Adipocyte (in vitro differentiated cells): ENCODE measurements at regions not wholly inside any gene's neighbourhood (a gene's known extent, or its start where the extent isn't known, plus 50 kb on each side); places are given as distances from the start of the nearest gene placed in this dataset.

Experiments
- DNase-seq: peaks from one replicate; pipeline ENCODE4 v3.0.0-alpha.2; 2015; ENCODE audit warnings: low read depth
- H3K27me3 ChIP-seq: replicated peaks from 2 replicates; pipeline ENCODE4 v1.7.0; 2013; ENCODE audit warnings: mild to moderate bottlenecking, low read length, moderate library complexity; ENCODE audit not compliant: control insufficient read depth, insufficient read depth
- H3K36me3 ChIP-seq: 2 replicates; pipeline ENCODE4 v1.7.0; 2013; ENCODE audit warnings: low read length, mild to moderate bottlenecking, moderate library complexity; ENCODE audit not compliant: control insufficient read depth, insufficient read depth, severe bottlenecking
- H3K4me1 ChIP-seq: 2 replicates; pipeline ENCODE4 v1.7.0; 2013; ENCODE audit warnings: mild to moderate bottlenecking, low read length, moderate library complexity; ENCODE audit not compliant: control insufficient read depth, insufficient read depth
- H3K4me3 ChIP-seq: 2 replicates; pipeline ENCODE4 v1.7.0; 2013; ENCODE audit warnings: mild to moderate bottlenecking, low read length, moderate library complexity
- H3K9ac ChIP-seq: 2 replicates; pipeline ENCODE4 v1.7.0; 2013; ENCODE audit warnings: mild to moderate bottlenecking, low read length, moderate library complexity
- H3K9me3 ChIP-seq: 2 replicates; pipeline ENCODE4 v1.7.0; 2013; ENCODE audit warnings: mild to moderate bottlenecking, low read length, moderate library complexity; ENCODE audit not compliant: control insufficient read depth

DNA sequence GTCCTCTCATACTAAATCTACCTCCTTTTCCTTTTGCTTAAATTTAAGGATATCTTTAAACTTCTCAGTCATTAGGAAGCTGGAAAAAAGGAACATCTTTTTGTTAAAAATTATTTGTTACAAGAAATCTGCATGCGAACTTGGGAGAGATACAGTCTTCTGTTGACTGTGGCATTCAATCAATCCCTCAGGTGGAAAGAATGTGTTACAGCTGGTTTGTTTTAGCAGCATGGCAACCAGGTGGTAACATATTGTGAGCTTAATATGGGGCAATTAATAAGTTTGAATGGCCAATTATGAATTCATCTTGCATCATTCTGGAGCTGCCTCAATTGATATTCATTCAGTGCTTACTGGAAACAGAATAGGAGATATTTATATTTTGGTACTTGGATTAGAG lies 135.0 kb downstream of the GC start:
- Histone ChIP-seq H3K36me3 (no peaks in the 10 kb centered on the region), H3K9me3 (no peaks in the 10 kb centered on the region), H3K27me3 (no peaks in the 10 kb centered on the region), H3K4me1 (no peaks in the 10 kb centered on the region), H3K4me3 (no peak overlapping the region), H3K9ac (no peak overlapping the region)
- DNase-seq = no peak

DNA sequence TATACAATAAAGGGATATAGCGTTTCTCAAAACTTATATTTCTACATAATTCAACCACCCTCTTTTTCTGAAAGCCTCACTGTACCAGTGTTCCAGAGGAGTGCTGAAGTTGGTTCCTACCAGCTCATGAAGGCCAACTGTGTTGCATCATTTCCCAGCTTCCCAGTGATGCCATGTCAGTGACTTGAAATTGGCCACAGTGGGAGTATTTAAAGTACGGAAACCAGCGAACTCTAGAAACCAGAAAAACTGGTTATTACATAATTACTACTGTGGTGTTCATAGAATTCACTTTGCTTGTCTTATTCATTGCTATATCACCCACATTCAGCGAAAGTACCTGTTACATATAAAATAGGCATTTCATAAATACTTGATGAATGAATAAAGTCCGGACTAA lies 135.4 kb downstream of the GC start:
- Histone ChIP-seq H3K4me1 (no peaks in the 10 kb centered on the region), H3K9ac (no peak overlapping the region), H3K36me3 (no peaks in the 10 kb centered on the region), H3K9me3 (no peaks in the 10 kb centered on the region), H3K4me3 (no peak overlapping the region), H3K27me3 (no peaks in the 10 kb centered on the region)
- no peak for DNase-seq

DNA sequence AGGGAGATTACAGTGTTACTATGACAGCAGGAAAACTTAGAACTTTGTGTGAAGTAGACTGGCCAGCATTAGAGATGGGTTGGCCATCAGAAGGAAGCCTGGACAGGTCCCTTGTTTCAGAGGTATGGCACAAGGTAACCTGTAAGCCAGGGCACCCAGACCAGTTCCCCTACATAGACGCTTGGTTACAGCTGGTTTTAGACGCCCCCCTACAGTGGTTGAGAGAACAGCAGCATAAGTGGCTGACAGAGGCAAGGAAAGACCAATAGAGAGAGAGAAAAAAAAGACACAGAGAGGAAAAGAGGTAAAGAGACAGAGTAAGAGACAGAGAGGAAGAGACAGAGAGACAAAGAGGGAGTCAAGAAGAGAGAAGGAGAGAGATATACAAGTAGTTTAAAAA lies 144.5 kb downstream of the GC start:
- Histone ChIP-seq H3K9me3 (no peaks in the 10 kb centered on the region), H3K36me3 (no peaks in the 10 kb centered on the region), H3K27me3 (no peaks in the 10 kb centered on the region), H3K4me3 (no peak overlapping the region), H3K9ac (no peak overlapping the region), H3K4me1 (no peaks in the 10 kb centered on the region)
- no peak for DNase-seq

DNA sequence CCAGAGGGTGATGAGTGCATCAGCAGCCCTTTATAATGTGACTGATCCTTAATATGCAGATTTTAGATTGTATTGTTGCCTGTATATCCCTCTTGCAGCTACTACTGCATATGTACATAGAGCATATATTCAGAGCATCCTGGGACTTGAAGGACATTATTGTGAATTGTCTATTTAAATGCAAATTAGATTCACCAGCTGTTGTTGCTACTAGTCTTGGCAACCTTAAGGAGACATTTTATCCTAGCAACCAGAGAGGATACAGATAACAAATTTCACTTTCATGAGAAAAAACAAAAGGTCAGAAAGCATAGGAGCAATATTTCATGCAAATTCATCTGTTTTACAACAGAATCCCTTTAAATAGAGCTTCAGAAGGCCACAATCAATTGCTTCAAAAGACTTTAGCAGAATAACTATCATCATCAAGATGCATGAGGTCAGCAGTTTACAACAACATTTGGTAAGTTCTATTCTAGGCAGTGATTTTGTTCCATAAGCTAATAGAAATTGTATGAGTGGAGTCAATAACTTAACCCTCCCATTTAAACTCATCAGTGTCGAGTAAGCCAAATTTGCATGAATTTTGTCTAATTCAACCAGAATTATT lies 148.6 kb downstream of the GC start:
- no peaks in the 10 kb centered on the region for H3K9me3 ChIP-seq
- H3K36me3 ChIP-seq = no peaks in the 10 kb centered on the region
- no peaks in the 10 kb centered on the region for H3K27me3 ChIP-seq
- no peaks in the 10 kb centered on the region for H3K4me1 ChIP-seq
- H3K9ac ChIP-seq = no peak overlapping the region
- no peak for DNase-seq
- no peak overlapping the region for H3K4me3 ChIP-seq

DNA sequence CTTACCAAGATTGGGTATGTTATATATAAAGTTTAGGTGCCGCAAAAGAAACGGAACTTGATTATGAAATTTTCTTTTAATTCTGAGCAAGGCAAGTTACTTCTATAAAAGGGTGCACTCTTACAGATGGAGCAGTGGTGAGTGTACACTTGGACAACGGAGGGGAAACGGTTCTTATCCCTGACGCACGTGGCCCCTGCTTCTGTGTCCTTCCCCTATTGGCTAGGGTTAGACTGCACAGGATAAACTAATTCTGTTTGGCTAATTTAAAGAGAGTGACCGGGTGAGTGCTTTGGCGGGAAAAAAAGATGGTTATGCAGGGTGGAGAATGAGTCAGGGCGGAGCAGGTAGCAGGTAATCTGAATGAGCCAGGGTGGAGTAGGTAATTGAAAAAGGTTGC lies 149.5 kb downstream of the GC start:
- no peak for DNase-seq
- H3K4me3 ChIP-seq = no peak overlapping the region
- no peak overlapping the region for H3K9ac ChIP-seq
- H3K4me1 ChIP-seq = no peaks in the 10 kb centered on the region
- H3K36me3 ChIP-seq = no peaks in the 10 kb centered on the region
- no peaks in the 10 kb centered on the region for H3K27me3 ChIP-seq
- no peaks in the 10 kb centered on the region for H3K9me3 ChIP-seq

DNA sequence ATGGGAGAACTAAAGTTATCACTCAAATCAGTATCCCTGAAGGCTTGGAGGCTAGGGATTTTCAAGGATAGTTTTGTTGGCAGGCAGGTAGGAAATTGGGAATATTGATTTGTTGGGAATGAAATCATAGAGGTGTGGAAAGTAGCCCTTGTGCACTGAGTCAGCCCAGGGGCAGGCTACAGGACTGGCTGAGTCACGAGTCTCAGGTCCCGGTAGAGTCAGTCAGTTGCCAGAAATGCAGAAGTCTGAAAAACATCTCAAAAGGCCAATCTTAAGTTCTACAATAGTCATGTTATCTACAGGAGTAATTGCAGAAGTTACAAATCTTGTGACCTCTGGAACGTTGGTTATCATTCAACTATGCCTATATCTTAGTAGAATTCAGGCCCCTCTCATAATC lies 153.1 kb downstream of the GC start:
- no peaks in the 10 kb centered on the region for H3K27me3 ChIP-seq
- H3K9ac ChIP-seq = no peak overlapping the region
- no peaks in the 10 kb centered on the region for H3K4me1 ChIP-seq
- peaks cover 16% of the 10 kb centered on the region for H3K9me3 ChIP-seq
- DNase-seq = no peak
- no peaks in the 10 kb centered on the region for H3K36me3 ChIP-seq
- H3K4me3 ChIP-seq = no peak overlapping the region

DNA sequence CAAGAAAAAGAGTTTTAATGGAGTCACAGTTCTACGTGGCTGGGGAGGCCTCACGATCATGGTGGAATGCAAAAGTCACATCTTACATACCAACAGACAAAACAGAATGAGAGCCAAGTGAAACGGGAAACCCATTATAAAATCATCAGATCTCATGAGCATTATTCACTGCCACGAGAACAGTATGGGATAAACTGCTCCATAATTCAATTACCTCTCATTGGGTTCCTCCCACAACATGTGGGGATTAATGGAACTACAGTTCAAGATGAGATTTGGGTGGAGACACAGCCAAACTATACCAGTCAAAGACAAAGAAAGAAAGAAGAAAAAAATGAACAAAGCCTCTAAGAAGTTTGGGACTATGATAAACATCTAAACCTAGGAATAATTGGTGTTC lies 158.9 kb downstream of the GC start:
- Histone ChIP-seq H3K4me3 (no peak overlapping the region), H3K9me3 (peaks cover 18% of the 10 kb centered on the region), H3K9ac (no peak overlapping the region), H3K27me3 (no peaks in the 10 kb centered on the region), H3K36me3 (no peaks in the 10 kb centered on the region), H3K4me1 (no peaks in the 10 kb centered on the region)
- DNase-seq = no peak
